ENCODE measurements at regions not wholly inside any gene's neighbourhood (a gene's known extent, or its start where the extent isn't known, plus 50 kb on each side); places are given as distances from the start of the nearest gene placed in this dataset.

GRCh38 chr4:183013730-183014002 is 85.4 kb upstream of the WWC2 start:
- TF ChIP-seq CTCF (conservative IDR thresholded peaks at IDR 0.05; ENCODE audit: low read length) (no peak), EZH2phosphoT487 (IDR thresholded peaks at IDR 0.05; ENCODE audit: borderline replicate concordance, low read depth, low read length) (no peak)

Data from OCI-LY7 (cell line).